NCI-H446 treated with DMSO at 0.1 percent for 48 hours (cell line): ENCODE measurements at regions not wholly inside any gene's neighbourhood (a gene's known extent, or its start where the extent isn't known, plus 50 kb on each side); places are given as distances from the start of the nearest gene placed in this dataset.
"Not testable (repeated sequence)": the region's sequence is repeated elsewhere in the genome, so short reads cannot be mapped to it uniquely, and the experiment has no call there.

Source experiments
- DNase-seq: peaks from one replicate; lab custom pipeline; 2025; lab: John Stamatoyannopoulos, UW

GRCh38 chr17:27094179-27094578, 199.7 kb upstream of the WSB1 start:
- not testable (repeated sequence) for DNase-seq

GRCh38 chr17:27095821-27096220, 198.1 kb upstream of the WSB1 start:
- DNase-seq: not testable (repeated sequence)

- DNase-seq: not testable (repeated sequence)
Measured at GRCh38 chr17:27099266-27099665, 194.6 kb upstream of the WSB1 start.

- DNase-seq: not testable (repeated sequence)
Measured at GRCh38 chr17:27104605-27105221, 189.2 kb upstream of the WSB1 start.

- no peak for DNase-seq
Measured at GRCh38 chr17:27105636-27106035, 188.3 kb upstream of the WSB1 start.

- no peak for DNase-seq
Measured at GRCh38 chr17:27106347-27106981, 187.4 kb upstream of the WSB1 start.

- no peak for DNase-seq
Measured at GRCh38 chr17:27106982-27107360, 186.9 kb upstream of the WSB1 start.

GRCh38 chr17:27107386-27108328, 186.3 kb upstream of the WSB1 start:
- DNase-seq: not testable (repeated sequence)

- DNase-seq: no peak
Measured at GRCh38 chr17:27109346-27109745, 184.6 kb upstream of the WSB1 start.

- DNase-seq: no peak
Measured at GRCh38 chr17:27153005-27153404, 140.9 kb upstream of the WSB1 start.

GRCh38 chr17:27155866-27156265, 138.0 kb upstream of the WSB1 start:
- no peak for DNase-seq

GRCh38 chr17:27157297-27157696, 136.6 kb upstream of the WSB1 start:
- DNase-seq: no peak

- no peak for DNase-seq
Measured at GRCh38 chr17:27157898-27158297, 136.0 kb upstream of the WSB1 start.

GRCh38 chr17:27158382-27158781, 135.5 kb upstream of the WSB1 start:
- no peak for DNase-seq

GRCh38 chr17:27180322-27180721, 113.6 kb upstream of the WSB1 start:
- DNase-seq: no peak

- not testable (repeated sequence) for DNase-seq
Measured at GRCh38 chr17:27181379-27181925, 112.5 kb upstream of the WSB1 start.

GRCh38 chr17:27181935-27182334, 112.0 kb upstream of the WSB1 start:
- no peak for DNase-seq

GRCh38 chr17:27197505-27197904, 96.4 kb upstream of the WSB1 start:
- not testable (repeated sequence) for DNase-seq

- DNase-seq: no peak
Measured at GRCh38 chr17:27199948-27200347, 94.0 kb upstream of the WSB1 start.

GRCh38 chr17:27200476-27200875, 93.4 kb upstream of the WSB1 start:
- DNase-seq: no peak

- DNase-seq: no peak
Measured at GRCh38 chr17:27203241-27203640, 90.7 kb upstream of the WSB1 start.

- no peak for DNase-seq
Measured at GRCh38 chr17:27206447-27206846, 87.5 kb upstream of the WSB1 start.
